Activated naive CD8-positive, alpha-beta T cell treated with anti-CD3 and anti-CD28 coated beads, Interleukin-2, amount 10 ng/mL, durations not matched to agents 7 days and 5 days (primary cell): ENCODE measurements at regions not wholly inside any gene's neighbourhood (a gene's known extent, or its start where the extent isn't known, plus 50 kb on each side); places are given as distances from the start of the nearest gene placed in this dataset.

Experiments
- ATAC-seq: fragments of 150-1000 bp; cut with Tn5 transposase; one replicate; pipeline ENCODE4 v1.10.0; 2021; ENCODE audit warnings: low read depth, moderate library complexity
- POLR2A ChIA-PET: fragments of 350-600 bp; sonication (Branson Sonifier 250); formaldehyde crosslinking; loops from one replicate; lab custom pipeline; 2021; ENCODE audit warnings: antibody characterized with exemption; lab: Charles Lee
- DNase-seq: peaks from one replicate; pipeline ENCODE4 v3.0.0; 2021
- H3K27ac Mint-ChIP-seq: one replicate; pipeline ENCODE4 v1.8.0; 2022; ENCODE audit warnings: mild to moderate bottlenecking, mixed read lengths
- H3K27me3 Mint-ChIP-seq: one replicate; pipeline ENCODE4 v1.8.0; 2022; ENCODE audit warnings: mild to moderate bottlenecking, moderate library complexity, mixed read lengths
- H3K36me3 Mint-ChIP-seq: one replicate; pipeline ENCODE4 v1.8.0; 2021; ENCODE audit warnings: mild to moderate bottlenecking, mixed read lengths
- H3K4me1 Mint-ChIP-seq: one replicate; pipeline ENCODE4 v1.8.0; 2021; ENCODE audit warnings: mixed read lengths
- H3K4me3 Mint-ChIP-seq: one replicate; pipeline ENCODE4 v1.8.0; 2022; ENCODE audit warnings: mild to moderate bottlenecking, moderate library complexity, mixed read lengths
- H3K9me3 Mint-ChIP-seq: one replicate; pipeline ENCODE4 v1.8.0; 2021; ENCODE audit warnings: mixed read lengths

- no peaks in the 10 kb centered on the region for H3K4me1 Mint-ChIP-seq
- no peak overlapping the region for H3K27ac Mint-ChIP-seq
- H3K36me3 Mint-ChIP-seq: peaks cover 3% of the 10 kb centered on the region
- H3K9me3 Mint-ChIP-seq: peaks cover 20% of the 10 kb centered on the region
- POLR2A ChIA-PET: no interaction called here
- DNase-seq (no peak), ATAC-seq (no peak)
- H3K4me3 Mint-ChIP-seq: no peak overlapping the region
- peaks cover 3% of the 10 kb centered on the region for H3K27me3 Mint-ChIP-seq
Measured at GRCh38 chr11:13905137-13905781, 57.3 kb upstream of the SPON1 start.

GRCh38 chr11:13907678-13908077, 54.8 kb upstream of the SPON1 start:
- H3K27me3 Mint-ChIP-seq: peaks cover 3% of the 10 kb centered on the region
- H3K4me3 Mint-ChIP-seq: no peak overlapping the region
- no peak overlapping the region for H3K27ac Mint-ChIP-seq
- H3K36me3 Mint-ChIP-seq: peaks cover 3% of the 10 kb centered on the region
- no peak for DNase-seq
- POLR2A ChIA-PET: no interaction called here
- H3K4me1 Mint-ChIP-seq: no peaks in the 10 kb centered on the region
- ATAC-seq: no peak
- peaks cover 19% of the 10 kb centered on the region for H3K9me3 Mint-ChIP-seq

- H3K4me3 Mint-ChIP-seq: no peak overlapping the region
- DNase-seq (no peak), ATAC-seq (no peak)
- peaks cover 3% of the 10 kb centered on the region for H3K27me3 Mint-ChIP-seq
- H3K9me3 Mint-ChIP-seq: peaks cover 18% of the 10 kb centered on the region
- H3K27ac Mint-ChIP-seq: no peak overlapping the region
- H3K36me3 Mint-ChIP-seq: peaks cover 3% of the 10 kb centered on the region
- POLR2A ChIA-PET: no interaction called here
- no peaks in the 10 kb centered on the region for H3K4me1 Mint-ChIP-seq
Measured at GRCh38 chr11:13908535-13908934, 54.0 kb upstream of the SPON1 start.
